HCT116 (cell line): ENCODE measurements at regions not wholly inside any gene's neighbourhood (a gene's known extent, or its start where the extent isn't known, plus 50 kb on each side); places are given as distances from the start of the nearest gene placed in this dataset.

Experiments used
- ATAC-seq: fragments of 200-7000 bp; cut with Tn5 transposase; 2 replicates; pipeline ENCODE4 v1.9.1; 2020; ENCODE audit warnings: mild to moderate bottlenecking, moderate library complexity
- BruUV-seq: library from RNA; stranded (reverse); fragments of 400-500 nt; replicated peaks from 2 replicates; lab custom pipeline; 2021; lab: Mats Ljungman, UMichigan
- CTCF ChIA-PET: fragments of 300-600 bp; sonication (Branson Sonifier 250); formaldehyde crosslinking; loops from one replicate; lab custom pipeline; 2021; ENCODE audit warnings: antibody characterized with exemption; lab: Charles Lee
- POLR2A ChIA-PET: fragments of 300-600, 350-600 bp; sonication (Branson Sonifier 250); formaldehyde crosslinking; loops from one replicate; lab custom pipeline; 2021; ENCODE audit warnings: antibody characterized with exemption; lab: Charles Lee
- RAD21 ChIA-PET, 2 experiments: fragments of 300-600 bp; sonication (Branson Sonifier 250); formaldehyde crosslinking; loops; one replicate each; lab custom pipeline; 2023; ENCODE audit warnings: low total read pairs in 2 of 2; ENCODE audit not compliant: uncharacterized antibody in 2 of 2, unreplicated experiment in 2 of 2, low non-redundant PET in 1 of 2; lab: Charles Lee
- DNase-seq: peaks from one replicate; pipeline ENCODE4 v3.0.0-alpha.2; 2010; ENCODE audit warnings: low read depth, low spot score
- H2AFZ ChIP-seq: fragments of 200-600 bp; shearing (Covaris generic), sonication (generic); 2 replicates; pipeline ENCODE4 v1.6.1; 2017; ENCODE audit warnings: low read depth, mixed run types, mixed read lengths, antibody characterized with exemption, low read length; ENCODE audit not compliant: poor library complexity, severe bottlenecking
- H3K27ac ChIP-seq: 2 replicates; pipeline ENCODE4 v1.5.1; 2012; ENCODE audit warnings: low read depth, low read length
- H3K27me3 ChIP-seq: fragments of 200-600 bp; sonication (generic); 2 replicates; pipeline ENCODE4 v1.6.1; 2016; ENCODE audit warnings: mixed run types, low read length, mixed read lengths; ENCODE audit not compliant: insufficient read depth
- H3K36me3 ChIP-seq, 2 experiments: fragments of 200-500 bp in 1 of 2; fragments of 200-600 bp in 1 of 2; sonication (Bioruptor generic) in 1 of 2; sonication (generic) in 1 of 2; 2 replicates each; pipeline versions ENCODE4 v1.5.1 to v1.6.1; 2014 to 2016; ENCODE audit warnings: low read length in 2 of 2, inconsistent platforms in 1 of 2, mixed read lengths in 1 of 2, mixed run types in 1 of 2; ENCODE audit not compliant: insufficient read depth in 2 of 2, control insufficient read depth in 1 of 2
- H3K4me1 ChIP-seq, 2 experiments: fragments of 200-600 bp in 1 of 2; sonication (generic) in 1 of 2; 2 replicates each; pipeline versions ENCODE4 v1.5.1 to v1.6.1; 2012 to 2017; ENCODE audit warnings: low read length in 2 of 2, inconsistent platforms in 1 of 2, mild to moderate bottlenecking in 1 of 2, mixed read lengths in 1 of 2, mixed run types in 1 of 2, moderate library complexity in 1 of 2; ENCODE audit not compliant: insufficient read depth in 2 of 2, control insufficient read depth in 1 of 2
- H3K4me2 ChIP-seq: fragments of 200-600 bp; sonication (generic); 2 replicates; pipeline ENCODE4 v1.6.1; 2017; ENCODE audit warnings: mixed run types, low read length, mixed read lengths
- H3K4me3 ChIP-seq, 2 experiments: fragments of 200-600 bp in 1 of 2; sonication (generic) in 1 of 2; replicated peaks in 1 of 2; 2 replicates each; pipeline ENCODE4 v1.5.1; 2011 to 2016; ENCODE audit warnings: low read length in 2 of 2, control low read depth in 1 of 2, low read depth in 1 of 2, mild to moderate bottlenecking in 1 of 2, mixed read lengths in 1 of 2, mixed run types in 1 of 2
- H3K79me2 ChIP-seq: fragments of 200-600 bp; sonication (generic); 2 replicates; pipeline ENCODE4 v1.6.1; 2017; ENCODE audit warnings: mild to moderate bottlenecking, mixed run types, low read length, moderate library complexity, mixed read lengths; ENCODE audit not compliant: insufficient read depth
- H3K9ac ChIP-seq: fragments of 200-600 bp; sonication (generic); 2 replicates; pipeline ENCODE4 v1.6.1; 2016; ENCODE audit warnings: low read length, mixed read lengths
- H3K9me2 ChIP-seq: fragments of 200-600 bp; sonication (generic), shearing (Covaris generic); 2 replicates; pipeline ENCODE4 v1.6.1; 2017; ENCODE audit warnings: mixed run types, mild to moderate bottlenecking, moderate library complexity; ENCODE audit not compliant: insufficient read depth
- H3K9me3 ChIP-seq, 2 experiments: fragments of 200-500 bp in 1 of 2; fragments of 200-600 bp in 1 of 2; sonication (Bioruptor generic) in 1 of 2; sonication (generic) in 1 of 2; 2 replicates each; pipeline ENCODE4 v1.6.1; 2014 to 2017; ENCODE audit warnings: low read length in 2 of 2, mixed read lengths in 2 of 2, inconsistent platforms in 1 of 2, low read depth in 1 of 2, mild to moderate bottlenecking in 1 of 2, mixed run types in 1 of 2, moderate library complexity in 1 of 2; ENCODE audit not compliant: control insufficient read depth in 1 of 2, insufficient read depth in 1 of 2
- H4K20me1 ChIP-seq: fragments of 200-600 bp; sonication (generic), shearing (Covaris generic); 2 replicates; pipeline ENCODE4 v1.6.1; 2017; ENCODE audit warnings: mixed run types, mild to moderate bottlenecking, moderate library complexity; ENCODE audit not compliant: insufficient read depth
- ATF3 ChIP-seq: IDR thresholded peaks from 2 replicates; pipeline ENCODE4 v1.6.1; 2012
- CBX3 ChIP-seq: IDR thresholded peaks from 2 replicates; pipeline ENCODE4 v1.6.1; 2012; ENCODE audit warnings: low read depth
- CEBPB ChIP-seq: IDR thresholded peaks from 2 replicates; pipeline ENCODE4 v1.6.1; 2012; ENCODE audit warnings: low read depth
- EGR1 ChIP-seq: IDR thresholded peaks from 2 replicates; pipeline ENCODE4 v1.6.1; 2012; ENCODE audit warnings: low read depth
- ELF1 ChIP-seq: IDR thresholded peaks from 2 replicates; pipeline ENCODE4 v1.6.1; 2012; ENCODE audit warnings: low read depth, borderline replicate concordance
- EZH2 ChIP-seq: fragments of 200-600 bp; sonication (generic); IDR thresholded peaks from 2 replicates; pipeline ENCODE4 v1.6.1; 2017; ENCODE audit warnings: antibody characterized with exemption, mixed run types
- EZH2phosphoT487 ChIP-seq: fragments of 200-600 bp; IDR thresholded peaks from 2 replicates; pipeline ENCODE4 v1.6.1; 2018; ENCODE audit warnings: antibody characterized with exemption, borderline replicate concordance
- FOSL1 ChIP-seq: IDR thresholded peaks from 2 replicates; pipeline ENCODE4 v1.6.1; 2012; ENCODE audit warnings: low read depth
- JUND ChIP-seq: IDR thresholded peaks from 2 replicates; pipeline ENCODE4 v1.6.1; 2012
- MAX ChIP-seq: IDR thresholded peaks from 2 replicates; pipeline ENCODE4 v1.6.1; 2012
- POLR2AphosphoS5 ChIP-seq: IDR thresholded peaks from 2 replicates; pipeline ENCODE4 v1.6.1; 2011; ENCODE audit warnings: mild to moderate bottlenecking, low read depth, low read length, moderate library complexity
- REST ChIP-seq: IDR thresholded peaks from 2 replicates; pipeline ENCODE4 v1.6.1; 2012; ENCODE audit warnings: low read depth
- SP1 ChIP-seq: IDR thresholded peaks from 2 replicates; pipeline ENCODE4 v1.6.1; 2012; ENCODE audit warnings: low read depth
- SRF ChIP-seq: IDR thresholded peaks from 2 replicates; pipeline ENCODE4 v1.6.1; 2012; ENCODE audit warnings: low read depth
- TCF7L2 ChIP-seq: IDR thresholded peaks from 2 replicates; pipeline ENCODE4 v1.7.0; 2011; ENCODE audit warnings: borderline replicate concordance, inconsistent platforms; ENCODE audit not compliant: insufficient read depth, insufficient read length; ENCODE audit errors: extremely low read depth
- ZFX ChIP-seq: fragments of 450-650 bp; IDR thresholded peaks from 2 replicates; pipeline ENCODE4 v1.6.1; 2017
- intact Hi-C: fragments of 100-400 bp; cut with micrococcal nuclease; formaldehyde crosslinking; loops from 2 replicates; pipeline ENCODE4 v1.10.0; 2022
- TF ChIP-seq, protein P1 (sequence below), 3 experiments: fragments of 200-600 bp in 1 of 3; sonication (generic) in 1 of 3; IDR thresholded peaks in 2 of 3; conservative IDR thresholded peaks in 1 of 3; 2 replicates each; pipeline ENCODE4 v1.5.1; 2012 to 2017; ENCODE audit warnings: low read depth in 2 of 3, low read length in 2 of 3, antibody characterized with exemption in 1 of 3, borderline replicate concordance in 1 of 3, control low read depth in 1 of 3, mild to moderate bottlenecking in 1 of 3, mixed read lengths in 1 of 3, mixed run types in 1 of 3, moderate library complexity in 1 of 3; ENCODE audit not compliant: insufficient read depth in 1 of 3

GRCh38 chr12:68075416-68075815, 84.1 kb downstream of the IFNG start:
- Histone ChIP-seq H3K4me1 (no peaks in the 10 kb centered on the region), H4K20me1 (no peaks in the 10 kb centered on the region), H2AFZ (no peak overlapping the region), H3K9me3 (no peaks in the 10 kb centered on the region), H3K9me2 (no peaks in the 10 kb centered on the region), H3K4me2 (no peak overlapping the region), H3K4me3 (no peak overlapping the region), H3K9ac (no peak overlapping the region), H3K27ac (no peak overlapping the region), H3K79me2 (no peaks in the 10 kb centered on the region), H3K27me3 (no peaks in the 10 kb centered on the region), H3K36me3 (no peaks in the 10 kb centered on the region)
- intact Hi-C loops: no loop called here
- TF ChIP-seq JUND (no peak), EZH2phosphoT487 (no peak), FOSL1 (no peak), CEBPB (no peak), POLR2AphosphoS5 (no peak), ELF1 (no peak), CBX3 (no peak), TCF7L2 (no peak), ATF3 (no peak), EZH2 (no peak), SP1 (no peak), REST (no peak), EGR1 (no peak), SRF (no peak), MAX (no peak), ZFX (no peak)
- TF ChIP-seq, protein P1, sequence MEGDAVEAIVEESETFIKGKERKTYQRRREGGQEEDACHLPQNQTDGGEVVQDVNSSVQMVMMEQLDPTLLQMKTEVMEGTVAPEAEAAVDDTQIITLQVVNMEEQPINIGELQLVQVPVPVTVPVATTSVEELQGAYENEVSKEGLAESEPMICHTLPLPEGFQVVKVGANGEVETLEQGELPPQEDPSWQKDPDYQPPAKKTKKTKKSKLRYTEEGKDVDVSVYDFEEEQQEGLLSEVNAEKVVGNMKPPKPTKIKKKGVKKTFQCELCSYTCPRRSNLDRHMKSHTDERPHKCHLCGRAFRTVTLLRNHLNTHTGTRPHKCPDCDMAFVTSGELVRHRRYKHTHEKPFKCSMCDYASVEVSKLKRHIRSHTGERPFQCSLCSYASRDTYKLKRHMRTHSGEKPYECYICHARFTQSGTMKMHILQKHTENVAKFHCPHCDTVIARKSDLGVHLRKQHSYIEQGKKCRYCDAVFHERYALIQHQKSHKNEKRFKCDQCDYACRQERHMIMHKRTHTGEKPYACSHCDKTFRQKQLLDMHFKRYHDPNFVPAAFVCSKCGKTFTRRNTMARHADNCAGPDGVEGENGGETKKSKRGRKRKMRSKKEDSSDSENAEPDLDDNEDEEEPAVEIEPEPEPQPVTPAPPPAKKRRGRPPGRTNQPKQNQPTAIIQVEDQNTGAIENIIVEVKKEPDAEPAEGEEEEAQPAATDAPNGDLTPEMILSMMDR (IDR thresholded peaks at IDR 0.05 in 2 of 3, conservative IDR thresholded peaks at IDR 0.05 in 1 of 3; ENCODE audit: borderline replicate concordance in 1 of 3, insufficient read depth in 1 of 3, low read depth in 2 of 3, low read length in 2 of 3): no peak
- BruUV-seq: no TSS peak
- RAD21 ChIA-PET: no interaction called here
- CTCF ChIA-PET: no interaction called here
- no peak for DNase-seq
- ATAC-seq: no peak
- POLR2A ChIA-PET: no interaction called here
